ENCODE measurements at regions not wholly inside any gene's neighbourhood (a gene's known extent, or its start where the extent isn't known, plus 50 kb on each side); places are given as distances from the start of the nearest gene placed in this dataset.

GRCh38 chr4:132770776-132771175 lies 378.3 kb upstream of the PCDH10 start:
- TF ChIP-seq POLR2AphosphoS5 (IDR thresholded peaks at IDR 0.05; ENCODE audit: low read depth, low read length) (no peak), POU2F2 (IDR thresholded peaks at IDR 0.05; ENCODE audit: low read depth, low read length) (no peak)

Measured in GM12891 (cell line).